ENCODE measurements at regions not wholly inside any gene's neighbourhood (a gene's known extent, or its start where the extent isn't known, plus 50 kb on each side); places are given as distances from the start of the nearest gene placed in this dataset.

DNA sequence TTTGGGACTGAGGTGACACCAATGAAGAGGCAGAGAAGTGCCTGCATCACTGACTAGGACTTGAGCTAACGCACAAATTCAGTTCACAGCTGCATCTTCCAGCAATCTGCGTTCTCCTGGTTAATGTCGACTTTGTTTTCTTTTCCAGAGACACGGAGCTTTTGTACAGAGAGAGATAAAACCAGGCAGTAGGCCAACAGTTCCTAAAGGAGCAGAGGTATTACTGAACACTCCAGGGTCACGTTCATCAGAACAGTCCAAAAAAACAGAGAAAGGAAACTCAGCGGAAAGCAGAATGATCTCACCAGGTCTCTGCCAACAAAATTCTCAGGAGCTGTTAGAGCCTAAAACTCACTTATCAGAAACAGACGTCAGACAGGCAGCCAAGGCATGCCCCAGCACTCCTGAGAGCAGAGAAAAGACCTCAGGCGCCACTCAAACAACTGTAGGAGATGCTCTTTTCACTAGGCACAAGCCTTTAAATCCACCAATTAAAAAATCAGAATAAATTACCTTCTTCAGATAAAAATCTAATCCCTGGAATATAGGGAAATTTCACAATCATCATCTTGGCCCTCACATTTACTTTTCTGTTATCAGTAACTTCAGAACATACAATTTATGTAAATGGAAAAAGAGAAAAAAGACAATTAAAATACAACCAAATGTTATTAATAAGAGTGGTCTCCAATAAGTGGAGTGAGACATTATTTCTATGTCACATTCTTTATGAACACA is 95.9 kb upstream of the SPTBN1 start:
- DNase-seq (ENCODE audit: low spot score), result peak; percentile 56

DNA sequence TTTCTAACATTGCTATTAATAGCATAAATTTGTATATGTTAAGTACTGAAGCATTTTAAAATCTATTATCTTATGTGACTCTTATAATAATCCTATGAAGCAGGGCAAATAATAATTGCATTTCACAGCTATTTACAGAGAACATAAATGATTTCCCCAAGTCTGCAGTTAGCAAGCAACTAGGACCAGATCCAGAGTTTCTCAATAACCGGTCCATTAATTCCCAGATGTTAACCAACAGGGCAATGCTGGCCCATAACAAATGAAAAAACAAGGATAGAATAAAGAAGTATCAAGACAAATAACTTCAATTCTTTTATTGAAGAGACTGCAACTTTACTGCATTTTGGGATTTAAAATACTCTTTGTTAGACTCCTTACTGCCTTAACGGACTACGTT is 91.7 kb upstream of the SPTBN1 start:
- no peak for DNase-seq (ENCODE audit: low spot score)

DNA sequence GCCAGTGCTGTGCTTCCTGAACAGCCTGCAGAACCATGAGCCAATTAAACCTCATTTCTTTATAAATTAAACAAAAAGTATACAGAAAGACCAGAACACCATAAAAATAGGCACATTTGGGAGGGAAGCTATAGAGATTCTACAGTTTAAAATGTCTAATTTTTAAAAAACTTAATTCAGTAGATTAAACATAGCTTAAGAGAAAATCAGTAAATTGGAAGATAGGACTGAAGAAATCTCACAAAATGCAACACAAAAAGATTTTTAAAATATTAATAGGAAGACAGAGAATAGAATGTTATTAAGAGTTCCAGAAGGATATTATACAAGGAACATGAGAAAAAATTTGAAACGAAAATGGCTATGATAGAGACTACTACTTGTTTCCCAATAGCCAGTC is 90.5 kb upstream of the SPTBN1 start:
- no peak for DNase-seq (ENCODE audit: low spot score)

DNA sequence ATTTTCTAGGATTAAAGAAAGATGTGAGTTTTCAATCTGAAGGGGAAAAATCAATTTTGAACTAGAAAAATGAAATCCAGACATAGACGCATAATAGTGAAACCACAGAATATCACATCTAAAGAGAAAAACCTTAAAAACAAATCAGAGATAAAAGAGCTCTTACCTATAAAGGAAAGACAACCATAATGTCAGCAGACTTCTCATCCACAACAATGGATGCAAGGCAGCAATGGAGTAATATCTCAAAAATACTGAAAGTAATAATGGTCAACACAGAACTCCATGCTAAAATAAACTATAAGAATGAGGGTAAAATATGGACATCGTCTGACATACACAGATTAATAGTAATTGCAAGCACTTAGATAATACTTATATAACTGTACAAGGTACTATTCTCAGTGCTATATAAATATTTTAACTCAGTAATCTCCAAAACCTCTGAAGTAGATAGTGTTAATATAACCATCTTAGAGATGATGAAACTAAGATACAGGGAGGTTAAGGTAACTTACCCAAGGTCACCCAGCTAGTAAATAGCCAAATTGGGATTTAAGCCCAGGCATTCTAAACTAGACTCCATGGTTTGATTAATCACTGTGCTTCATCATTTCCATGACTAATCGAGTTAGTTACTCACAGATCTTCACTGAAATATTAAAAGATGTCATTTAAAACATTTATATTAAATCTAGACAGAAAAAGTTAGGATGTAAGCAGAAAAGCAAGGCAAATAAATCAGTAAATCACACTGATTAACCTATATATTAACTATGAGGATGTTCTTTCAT is 89.4 kb upstream of the SPTBN1 start:
- no peak for DNase-seq (ENCODE audit: low spot score)

DNA sequence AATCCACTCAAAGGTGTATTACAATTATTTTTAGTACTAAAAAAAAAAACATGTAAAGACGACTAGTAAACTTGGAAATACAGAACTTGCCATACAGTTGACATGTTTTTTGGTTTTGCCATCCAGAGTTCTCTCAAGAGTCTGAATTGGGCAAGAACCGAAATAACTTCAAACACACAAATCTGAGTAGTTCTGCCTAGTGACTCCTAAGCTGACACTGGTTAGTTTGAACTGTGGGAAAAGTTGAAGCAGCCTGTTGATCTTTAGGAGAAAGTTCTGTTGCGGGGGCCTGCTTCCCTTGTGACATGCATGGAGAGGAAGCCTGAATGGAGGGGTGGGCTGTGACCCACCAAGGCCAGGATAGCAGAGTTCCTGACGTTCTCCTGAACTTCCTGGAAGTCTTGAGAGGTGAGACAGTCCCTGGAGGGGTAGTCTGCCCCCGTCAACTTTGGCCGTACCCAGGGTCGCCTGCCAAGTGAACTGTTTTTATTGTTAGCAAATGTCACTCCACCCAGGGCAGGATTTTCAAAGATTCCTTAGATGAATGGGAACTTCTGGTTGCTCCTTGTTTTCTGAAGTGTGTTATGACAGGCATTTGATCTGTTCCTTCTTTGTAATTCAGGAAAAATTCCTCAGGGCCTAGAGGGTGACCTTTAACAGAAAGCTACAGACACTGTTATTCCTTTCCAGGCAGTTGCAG is 85.6 kb upstream of the SPTBN1 start:
- DNase-seq (ENCODE audit: low spot score), result peak; percentile 21

GRCh38 chr2:54371460-54372065 is 84.6 kb upstream of the SPTBN1 start:
- no peak for DNase-seq (ENCODE audit: low spot score)

- no peak for DNase-seq (ENCODE audit: low spot score)
Measured at GRCh38 chr2:54372361-54372760, 83.8 kb upstream of the SPTBN1 start.

- no peak for DNase-seq (ENCODE audit: low spot score)
Measured at GRCh38 chr2:54373855-54374254, 82.3 kb upstream of the SPTBN1 start.

DNA sequence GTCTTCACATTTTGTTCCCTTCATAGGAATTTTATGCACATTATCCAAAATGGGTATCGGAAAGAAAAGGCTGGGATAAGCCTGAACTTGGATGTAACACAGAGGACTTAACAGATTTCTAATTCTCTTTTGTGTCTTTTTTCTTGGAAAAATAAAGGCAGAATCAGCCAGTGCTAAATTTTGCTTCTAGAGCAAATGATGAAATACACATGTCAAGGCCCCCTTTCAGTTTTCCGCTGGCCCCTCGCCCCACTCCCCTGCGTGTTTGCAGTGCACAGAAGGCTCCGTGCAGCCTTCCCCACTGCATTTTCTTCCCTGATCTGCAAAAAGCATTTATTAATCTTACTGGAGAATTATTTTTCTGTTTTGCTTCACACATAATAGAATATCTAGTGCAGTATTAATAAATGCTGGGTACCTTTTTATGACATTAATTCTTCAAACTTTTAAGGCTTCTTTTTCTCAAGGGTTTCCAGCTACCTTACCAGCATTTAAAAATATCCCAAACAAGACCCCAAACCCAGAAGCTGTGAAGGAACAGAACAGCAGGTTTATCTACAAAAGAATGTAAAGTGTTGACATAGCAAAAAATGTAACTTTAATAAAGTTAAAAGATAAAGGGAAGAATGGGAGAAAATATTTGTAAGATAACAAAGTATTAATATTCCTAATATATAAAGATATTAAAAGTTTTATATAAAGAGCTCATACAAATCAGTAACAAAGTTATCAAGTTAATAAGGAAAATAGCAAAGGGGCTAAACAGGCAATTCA is 81.3 kb upstream of the SPTBN1 start:
- DNase-seq (ENCODE audit: low spot score), result no peak

DNA sequence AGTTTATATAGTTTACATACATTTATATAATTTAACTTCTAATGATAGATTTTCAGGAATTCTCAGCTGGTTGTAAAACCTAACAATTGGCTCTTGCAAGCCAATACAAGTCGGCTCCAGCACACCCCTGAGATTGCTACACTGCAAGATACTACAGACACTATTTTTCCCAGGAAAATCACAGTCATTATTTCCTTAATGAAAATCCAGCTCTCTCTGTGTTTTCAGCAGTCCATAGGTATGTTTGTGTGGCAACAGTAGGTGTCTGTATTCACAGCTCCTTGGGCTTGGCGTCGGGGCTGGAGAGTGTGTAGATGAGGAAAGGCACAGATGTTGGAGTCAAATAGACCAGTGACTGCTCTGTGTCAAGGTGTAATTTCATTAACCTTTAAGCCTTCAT is 78.7 kb upstream of the SPTBN1 start:
- no peak for DNase-seq (ENCODE audit: low spot score)

- no peak for DNase-seq (ENCODE audit: low spot score)
Measured at GRCh38 chr2:54377901-54378493, 78.1 kb upstream of the SPTBN1 start.

GRCh38 chr2:54380670-54381069 is 75.5 kb upstream of the SPTBN1 start:
- DNase-seq (ENCODE audit: low spot score), result no peak

GRCh38 chr2:54381293-54381692 is 74.8 kb upstream of the SPTBN1 start:
- no peak for DNase-seq (ENCODE audit: low spot score)

- DNase-seq (ENCODE audit: low spot score), result no peak
Measured at GRCh38 chr2:54382601-54383000, 73.5 kb upstream of the SPTBN1 start.

DNA sequence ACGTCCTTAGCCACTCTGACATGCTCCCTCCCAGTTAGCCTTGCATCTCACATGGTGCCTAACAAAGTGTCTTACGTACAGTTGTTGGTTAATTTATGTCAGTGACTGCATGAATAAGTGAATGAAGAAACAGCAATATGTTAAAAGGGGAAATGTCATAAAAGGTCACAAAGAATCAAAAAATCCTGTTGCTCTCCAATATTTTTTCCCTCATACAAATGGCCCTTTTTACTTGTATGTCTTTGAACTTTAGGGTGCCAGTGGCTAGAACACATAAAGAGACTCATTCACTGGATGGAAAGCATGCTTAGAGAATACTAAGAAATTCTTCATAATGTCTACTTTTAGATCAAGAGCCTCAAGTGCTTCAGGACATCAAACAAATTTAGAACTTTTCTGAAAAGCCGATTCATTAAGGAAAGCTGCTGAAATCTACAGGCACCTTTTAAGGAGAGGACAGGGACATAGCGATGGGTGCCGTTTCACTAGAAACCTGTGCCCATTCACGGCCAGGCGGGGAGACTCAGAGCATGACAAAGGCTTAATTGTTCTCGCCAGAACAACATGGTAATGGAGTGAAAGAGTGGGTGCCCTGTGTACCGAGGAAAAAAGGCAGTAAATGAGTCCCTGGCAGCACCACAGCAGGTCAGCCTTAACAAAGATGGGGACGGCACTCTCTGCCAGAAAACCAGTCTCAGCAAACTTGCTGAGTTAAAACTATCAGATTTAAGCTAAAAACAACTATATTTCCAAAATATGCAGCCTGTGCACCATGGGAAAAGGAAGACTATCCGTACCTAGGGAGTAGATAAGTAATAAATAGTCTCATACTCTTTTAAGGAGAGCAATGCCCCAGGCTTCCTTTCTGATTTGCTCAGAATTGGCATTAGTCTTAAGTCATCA is 71.6 kb upstream of the SPTBN1 start:
- DNase-seq (ENCODE audit: low spot score), result no peak

GRCh38 chr2:54385271-54385670 is 70.9 kb upstream of the SPTBN1 start:
- DNase-seq (ENCODE audit: low spot score), result no peak

DNA sequence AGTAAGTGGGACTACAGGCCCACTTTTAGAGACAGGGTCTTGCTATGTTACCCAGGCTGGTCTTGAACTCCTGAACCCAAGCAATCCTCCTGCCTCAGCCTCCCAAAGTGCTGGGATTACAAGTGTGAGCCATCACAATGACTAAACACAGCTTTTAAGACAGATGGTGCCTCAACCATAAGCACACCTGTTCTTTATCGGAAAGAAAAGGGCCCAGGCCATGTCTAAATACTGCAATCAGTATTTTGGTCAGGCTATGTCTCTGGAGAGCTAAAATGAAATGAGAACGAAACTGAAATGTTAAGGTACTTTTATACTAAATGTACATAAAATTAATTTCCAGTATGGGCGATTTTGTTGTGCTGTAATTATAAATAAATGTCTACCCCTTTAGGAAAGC is 69.5 kb upstream of the SPTBN1 start:
- DNase-seq (ENCODE audit: low spot score), result no peak

DNA sequence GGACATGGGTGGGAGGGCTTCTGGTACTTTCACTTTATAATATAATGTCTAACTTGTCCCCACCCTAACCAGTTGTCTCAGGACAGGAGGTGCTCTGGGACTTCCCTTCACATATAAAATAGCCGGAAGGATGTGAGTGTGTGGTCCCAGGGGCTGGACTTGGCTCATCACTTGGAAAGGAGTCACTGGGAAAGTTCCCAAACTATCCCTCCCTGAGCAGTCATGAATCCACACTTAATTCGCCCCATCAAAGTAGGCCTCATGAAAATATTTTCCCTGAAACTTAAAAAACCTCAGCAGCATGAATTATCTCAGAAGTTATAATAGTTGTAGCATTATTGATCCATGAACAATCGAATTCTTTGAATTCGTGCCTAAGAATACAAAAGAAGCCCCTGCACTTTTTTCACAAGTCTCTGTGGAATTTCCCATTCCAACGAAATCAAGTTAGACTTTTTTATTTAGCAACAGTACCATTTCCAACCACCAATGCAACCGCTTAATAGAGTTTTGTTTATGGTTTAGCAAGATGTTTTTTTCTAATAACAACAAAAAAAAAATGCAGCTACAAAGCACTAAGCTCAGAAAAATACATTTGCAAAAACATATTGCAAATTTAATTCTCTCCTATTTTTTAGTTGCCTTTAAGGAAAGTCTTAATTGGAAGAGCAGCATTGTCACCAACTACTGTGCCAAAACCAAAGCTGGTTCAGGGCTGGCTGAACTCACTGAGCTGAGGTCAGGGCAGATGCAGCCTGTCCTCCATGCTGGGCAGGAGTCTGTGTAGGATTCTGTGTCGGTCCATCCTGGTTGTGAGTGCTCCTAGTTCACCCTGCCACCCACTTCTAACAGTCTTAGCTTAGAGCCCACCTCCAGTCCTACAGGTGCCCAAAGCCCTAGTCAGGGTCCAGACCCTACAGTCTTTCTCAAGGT is 68.8 kb upstream of the SPTBN1 start:
- peak; percentile 87 for DNase-seq (ENCODE audit: low spot score)

DNA sequence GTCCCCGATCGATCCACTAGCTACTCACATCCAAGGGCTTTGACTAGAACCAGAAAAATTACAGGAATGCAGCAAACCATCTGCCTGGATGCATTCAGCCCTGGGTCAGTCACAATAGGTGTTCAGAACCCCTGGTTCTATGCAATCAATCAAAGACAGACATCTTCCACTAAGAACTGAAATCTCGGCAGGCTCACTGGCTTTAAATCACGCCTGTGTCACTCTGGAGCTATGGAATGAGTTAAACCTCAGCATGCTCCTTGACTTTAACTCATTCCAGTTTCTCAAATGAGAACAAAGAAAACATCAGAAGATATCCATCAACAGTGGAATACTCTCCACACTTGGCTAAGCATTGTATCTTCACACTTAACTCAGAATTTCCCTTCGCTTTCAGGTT is 68.1 kb upstream of the SPTBN1 start:
- peak; percentile 23 for DNase-seq (ENCODE audit: low spot score)

Data from GM03348 (cell line).